BLaER1 treated with 17β-estradiol and CSF1 and Interleukin-3, amounts not matched to agents 10 nM and 100 nM (cell line): ENCODE measurements at regions not wholly inside any gene's neighbourhood (a gene's known extent, or its start where the extent isn't known, plus 50 kb on each side); places are given as distances from the start of the nearest gene placed in this dataset.
A peak's percentile ranks its signal among the peaks of the same experiment; 100 is the strongest.

ENCODE experiments used
- H3K27ac ChIP-seq, 11 experiments: shearing (Covaris generic); formaldehyde crosslinking; 2 replicates each; pipeline ENCODE4 v1.8.1; 2022
- H3K27me3 ChIP-seq, 11 experiments: shearing (Covaris generic); formaldehyde crosslinking; 2 replicates each; pipeline ENCODE4 v1.8.1; 2022
- H3K36me3 ChIP-seq, 11 experiments: shearing (Covaris generic); formaldehyde crosslinking; 2 replicates each; pipeline ENCODE4 v1.8.1; 2022
- H3K4me1 ChIP-seq, 10 experiments: shearing (Covaris generic); formaldehyde crosslinking; 2 replicates each; pipeline ENCODE4 v1.8.1; 2022
- H3K4me2 ChIP-seq, 11 experiments: shearing (Covaris generic); formaldehyde crosslinking; 2 replicates each; pipeline ENCODE4 v1.8.1; 2022
- H3K4me3 ChIP-seq, 10 experiments: shearing (Covaris generic); formaldehyde crosslinking; 2 replicates each; pipeline ENCODE4 v1.8.1; 2022
- H3K9ac ChIP-seq, 11 experiments: shearing (Covaris generic); formaldehyde crosslinking; 2 replicates each; pipeline ENCODE4 v1.8.1; 2022
- H3K9me3 ChIP-seq, 11 experiments: shearing (Covaris generic); formaldehyde crosslinking; replicated peaks in 1 of 11; 2 replicates each; pipeline ENCODE4 v1.8.1; 2022
- H4K20me1 ChIP-seq, 11 experiments: shearing (Covaris generic); formaldehyde crosslinking; 2 replicates each; pipeline ENCODE4 v1.8.1; 2022
- Cebpa-rat ChIP-seq, 11 experiments: shearing (Covaris generic); IDR thresholded peaks; 2 replicates each; pipeline ENCODE4 v1.8.1; 2022

DNA sequence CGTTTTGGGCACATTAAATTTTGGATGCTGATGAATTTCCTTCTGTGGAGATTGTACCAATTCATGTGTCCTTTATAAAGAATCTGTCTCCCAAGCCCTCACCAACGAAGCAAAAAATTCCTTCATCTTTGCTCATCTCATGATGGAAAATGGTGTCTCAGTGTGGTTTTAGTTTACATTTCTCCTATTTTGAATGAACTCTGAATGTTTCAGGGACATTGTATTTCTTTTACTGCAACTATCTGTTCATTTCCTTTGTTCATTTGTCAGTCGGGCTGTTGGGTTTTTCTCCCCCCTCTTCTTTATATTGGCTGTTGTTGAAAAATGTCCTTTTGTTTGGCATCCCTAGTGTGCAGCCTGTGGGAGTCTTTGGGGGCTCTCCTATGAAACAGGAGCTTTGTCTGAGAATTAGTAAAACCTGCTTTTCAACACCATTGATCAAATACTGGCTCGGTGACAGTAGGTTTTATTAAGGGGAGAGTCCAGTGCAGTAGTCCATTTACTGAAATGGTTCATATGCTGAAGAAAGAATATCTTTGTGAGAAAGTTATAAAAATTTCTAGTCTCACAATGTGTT is 91.3 kb upstream of the C1QTNF9B start:
- Histone ChIP-seq H3K9ac (no peak overlapping the region), H3K4me1 (peaks cover 0 to 3% (median 0%) of the 10 kb centered on the region in 10 experiments; a peak in 1 of 20 replicates), H3K27ac (no peak overlapping the region), H3K9me3 (no peaks in the 10 kb centered on the region), H4K20me1 (no peaks in the 10 kb centered on the region), H3K27me3 (no peaks in the 10 kb centered on the region), H3K4me3 (no peak overlapping the region), H3K4me2 (no peak overlapping the region), H3K36me3 (no peaks in the 10 kb centered on the region)
- no peak for TF ChIP-seq Cebpa-rat (IDR thresholded peaks at IDR 0.05)

DNA sequence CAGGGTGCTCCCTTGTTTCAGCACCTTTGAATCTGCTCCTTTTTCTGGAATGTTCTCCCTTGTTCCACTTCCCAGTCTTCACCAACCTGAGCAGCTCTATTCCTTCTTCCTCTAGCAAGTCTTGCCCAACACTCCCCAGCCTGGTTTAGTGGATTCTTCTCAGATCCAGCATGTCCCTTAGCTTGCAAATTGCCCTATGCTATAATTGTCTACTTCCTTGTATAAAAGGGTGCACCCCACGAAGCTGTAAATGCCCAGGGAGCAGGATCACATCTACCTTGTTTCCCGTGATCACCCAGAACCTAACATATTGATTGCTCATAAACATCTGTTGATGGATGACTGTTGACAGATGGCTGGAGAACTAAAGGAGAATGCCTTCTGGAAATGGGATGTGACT is 93.2 kb upstream of the C1QTNF9B start:
- Histone ChIP-seq H3K27me3 (no peaks in the 10 kb centered on the region), H4K20me1 (no peaks in the 10 kb centered on the region), H3K9ac (no peak overlapping the region), H3K4me2 (no peak overlapping the region), H3K36me3 (no peaks in the 10 kb centered on the region), H3K4me3 (no peak overlapping the region), H3K4me1 (peaks cover 0 to 7% (median 0%) of the 10 kb centered on the region in 10 experiments; a peak in 1 of 20 replicates), H3K9me3 (no peaks in the 10 kb centered on the region), H3K27ac (no peak overlapping the region)
- TF ChIP-seq Cebpa-rat (IDR thresholded peaks at IDR 0.05) = no peak

DNA sequence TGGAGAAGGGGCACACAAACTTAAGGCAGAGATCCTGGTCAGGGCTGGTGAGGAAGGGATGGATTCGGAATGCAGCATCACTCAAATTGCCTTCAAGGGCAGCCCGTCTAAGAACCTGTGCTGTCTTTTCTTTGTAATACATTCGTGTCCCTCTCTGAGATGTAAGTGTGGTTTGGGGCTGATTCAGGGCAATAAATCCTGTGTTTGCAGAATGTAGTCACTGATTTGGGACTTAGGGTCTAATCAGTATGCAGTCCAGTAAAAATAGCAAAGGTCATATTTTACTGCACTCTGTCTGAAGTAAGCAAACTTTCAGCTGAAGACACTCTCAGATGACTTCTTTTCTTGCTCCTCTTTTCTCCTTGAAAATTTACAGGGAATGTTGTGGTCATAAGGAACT is 93.8 kb upstream of the C1QTNF9B start:
- no peak overlapping the region for H3K4me3 ChIP-seq
- TF ChIP-seq Cebpa-rat (IDR thresholded peaks at IDR 0.05) = no peak
- H3K9ac ChIP-seq = no peak overlapping the region
- no peaks in the 10 kb centered on the region for H4K20me1 ChIP-seq
- 0 out of 22 replicates have a peak, but pooled peaks cover 0 to 5% (median 0%) of the 10 kb centered on the region in 11 experiments for H3K9me3 ChIP-seq
- no peak overlapping the region for H3K27ac ChIP-seq
- H3K27me3 ChIP-seq = no peaks in the 10 kb centered on the region
- H3K4me1 ChIP-seq = peaks cover 0 to 9% (median 0%) of the 10 kb centered on the region in 10 experiments; a peak in 1 of 20 replicates
- H3K4me2 ChIP-seq = no peak overlapping the region
- H3K36me3 ChIP-seq = no peaks in the 10 kb centered on the region

DNA sequence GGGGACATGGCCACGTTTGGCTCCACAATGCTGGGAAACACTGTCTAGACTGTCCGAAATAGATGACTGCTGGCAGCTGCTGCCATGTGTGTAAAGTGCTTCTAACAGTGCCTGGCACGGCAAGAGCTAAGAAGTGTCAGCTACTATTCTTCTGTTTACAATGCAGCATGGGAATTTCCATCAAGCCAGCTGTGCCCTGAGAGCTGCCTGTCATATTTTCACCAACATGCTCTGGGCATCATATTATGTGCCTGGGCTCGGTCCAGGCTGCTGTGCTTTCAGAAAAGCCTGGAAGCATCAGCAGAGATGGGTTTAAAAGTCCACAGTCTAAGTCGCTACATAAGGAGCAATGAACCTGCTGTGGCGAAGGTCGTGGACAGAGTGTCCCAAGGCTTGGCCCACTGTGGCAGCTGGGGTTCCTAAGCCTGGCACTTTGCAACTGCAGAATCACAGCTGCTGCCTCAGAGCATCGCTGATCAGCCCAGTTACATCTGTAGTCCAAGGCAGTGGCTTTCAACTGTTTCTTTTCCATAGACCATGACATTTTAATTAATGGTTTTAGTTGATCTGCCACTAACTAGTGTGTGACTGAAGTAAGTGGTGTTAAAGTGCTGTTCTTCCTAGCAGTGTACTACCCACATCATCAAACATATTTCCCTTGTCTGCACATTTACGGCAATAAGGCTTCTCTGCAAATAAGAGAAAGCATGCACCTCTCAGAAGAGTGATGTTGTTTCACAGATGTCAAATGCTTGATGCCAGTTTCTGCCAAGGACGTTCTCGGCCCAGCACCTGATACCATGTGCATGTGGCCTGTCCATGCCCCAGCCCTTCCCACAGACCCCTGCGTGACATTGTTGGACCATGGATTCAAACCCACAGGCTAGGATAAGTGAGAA is 95.7 kb upstream of the C1QTNF9B start:
- peaks cover 0 to 13% (median 0%) of the 10 kb centered on the region in 11 experiments; a peak in 2 of 22 replicates for H3K9me3 ChIP-seq
- no peak overlapping the region for H3K4me2 ChIP-seq
- H3K27ac ChIP-seq = no peak overlapping the region
- no peak for TF ChIP-seq Cebpa-rat (IDR thresholded peaks at IDR 0.05)
- H3K4me1 ChIP-seq = peaks cover 0 to 13% (median 0%) of the 10 kb centered on the region in 10 experiments; a peak in 1 of 20 replicates
- H3K27me3 ChIP-seq = no peaks in the 10 kb centered on the region
- no peaks in the 10 kb centered on the region for H3K36me3 ChIP-seq
- no peak overlapping the region for H3K9ac ChIP-seq
- H3K4me3 ChIP-seq = no peak overlapping the region
- no peaks in the 10 kb centered on the region for H4K20me1 ChIP-seq

DNA sequence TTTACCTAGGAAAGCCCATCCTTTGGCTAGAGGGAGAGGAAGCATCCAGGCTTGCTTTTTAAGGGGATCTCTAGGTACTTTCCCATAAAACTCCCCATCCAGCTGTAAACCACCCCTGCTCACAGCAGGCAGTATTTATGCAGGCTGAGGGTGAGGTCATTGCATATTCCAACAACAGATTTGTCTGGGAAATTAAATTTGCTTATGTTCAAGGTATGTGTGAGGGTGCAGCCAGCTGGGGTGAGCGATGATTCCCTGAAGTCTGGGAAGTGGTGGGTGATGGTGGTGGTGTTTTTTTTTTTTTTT is 96.3 kb upstream of the C1QTNF9B start:
- H3K9ac ChIP-seq = no peak overlapping the region
- no peaks in the 10 kb centered on the region for H4K20me1 ChIP-seq
- H3K36me3 ChIP-seq = no peaks in the 10 kb centered on the region
- H3K4me3 ChIP-seq = no peak overlapping the region
- H3K4me1 ChIP-seq = peaks cover 0 to 13% (median 0%) of the 10 kb centered on the region in 10 experiments; a peak in 1 of 20 replicates
- H3K9me3 ChIP-seq = peaks cover 0 to 13% (median 0%) of the 10 kb centered on the region in 11 experiments; a peak in 2 of 22 replicates
- no peak overlapping the region for H3K4me2 ChIP-seq
- no peak for TF ChIP-seq Cebpa-rat (IDR thresholded peaks at IDR 0.05)
- no peaks in the 10 kb centered on the region for H3K27me3 ChIP-seq
- H3K27ac ChIP-seq = no peak overlapping the region

DNA sequence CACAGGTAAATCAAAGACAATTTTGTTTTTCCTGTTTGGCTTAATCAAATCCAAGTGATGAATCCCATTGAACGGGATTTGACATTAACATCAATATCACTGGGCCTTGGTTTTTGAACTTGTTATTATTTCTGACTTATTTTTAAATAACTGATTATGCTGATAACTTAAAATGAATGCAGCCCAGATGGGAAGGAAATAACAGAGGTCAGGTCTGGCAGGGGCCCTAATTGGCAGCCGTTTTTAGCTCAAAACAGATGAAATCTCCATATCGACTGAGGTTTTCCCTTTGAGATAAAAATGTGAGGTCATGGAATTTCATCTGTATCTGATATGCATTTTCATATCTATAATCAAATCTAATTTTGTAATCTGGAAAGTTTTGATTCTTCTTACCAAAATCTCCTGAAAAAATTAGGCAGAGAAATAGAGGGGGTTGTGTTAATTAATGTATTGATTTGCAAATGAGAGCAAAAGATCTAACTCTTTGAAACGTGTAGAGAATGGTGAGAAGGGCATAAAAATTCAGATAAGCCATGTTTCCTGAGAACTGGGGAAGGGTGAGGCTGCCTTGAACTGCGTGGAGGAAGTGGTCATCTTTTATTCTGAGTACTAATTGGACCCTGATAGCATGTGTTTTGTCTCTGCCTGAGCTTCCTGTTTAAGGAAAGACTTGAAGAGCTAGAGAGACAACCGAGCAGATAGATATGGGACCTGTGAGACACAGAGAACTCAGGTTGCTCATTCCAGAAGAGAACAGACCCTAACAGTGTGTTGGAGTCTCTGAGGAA is 98.2 kb upstream of the C1QTNF9B start:
- Histone ChIP-seq H3K4me2 (peak overlapping the region in 2 of 11 experiments; percentile 9 to 32; a peak in 2 of 22 replicates), H3K4me3 (no peak overlapping the region), H3K27ac (no peak overlapping the region), H3K27me3 (no peaks in the 10 kb centered on the region), H3K9me3 (peaks cover 0 to 13% (median 0%) of the 10 kb centered on the region in 11 experiments; a peak in 2 of 22 replicates), H3K9ac (no peak overlapping the region), H3K36me3 (no peaks in the 10 kb centered on the region), H3K4me1 (peaks cover 0 to 13% (median 0%) of the 10 kb centered on the region in 10 experiments; a peak in 1 of 20 replicates), H4K20me1 (no peaks in the 10 kb centered on the region)
- no peak for TF ChIP-seq Cebpa-rat (IDR thresholded peaks at IDR 0.05)

DNA sequence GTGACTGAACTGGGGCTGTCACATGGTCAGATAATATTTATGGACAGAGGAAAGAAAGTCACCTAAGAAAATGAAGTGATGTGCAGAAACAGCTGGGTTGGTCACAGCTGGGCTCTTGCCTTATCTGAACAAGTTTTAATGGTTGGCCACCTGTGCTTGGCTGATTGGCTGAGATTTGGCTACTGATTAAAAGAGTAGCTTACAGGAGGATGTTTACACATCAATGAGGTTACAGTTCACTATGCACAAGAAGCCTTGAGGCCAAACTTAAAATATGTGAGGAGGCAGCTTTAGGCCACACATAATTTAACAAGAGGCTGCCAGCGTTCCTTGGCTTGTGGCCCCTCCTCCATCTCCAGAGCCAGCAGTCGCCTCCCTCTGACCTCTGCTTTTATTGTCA is 99.2 kb upstream of the C1QTNF9B start:
- Histone ChIP-seq H3K4me2 (no peak overlapping the region), H3K27ac (no peak overlapping the region), H4K20me1 (no peaks in the 10 kb centered on the region), H3K4me1 (peaks cover 0 to 13% (median 0%) of the 10 kb centered on the region in 10 experiments; a peak in 1 of 20 replicates), H3K9me3 (peaks cover 0 to 13% (median 0%) of the 10 kb centered on the region in 11 experiments; a peak in 2 of 22 replicates), H3K4me3 (no peak overlapping the region), H3K36me3 (no peaks in the 10 kb centered on the region), H3K27me3 (no peaks in the 10 kb centered on the region), H3K9ac (no peak overlapping the region)
- no peak for TF ChIP-seq Cebpa-rat (IDR thresholded peaks at IDR 0.05)

DNA sequence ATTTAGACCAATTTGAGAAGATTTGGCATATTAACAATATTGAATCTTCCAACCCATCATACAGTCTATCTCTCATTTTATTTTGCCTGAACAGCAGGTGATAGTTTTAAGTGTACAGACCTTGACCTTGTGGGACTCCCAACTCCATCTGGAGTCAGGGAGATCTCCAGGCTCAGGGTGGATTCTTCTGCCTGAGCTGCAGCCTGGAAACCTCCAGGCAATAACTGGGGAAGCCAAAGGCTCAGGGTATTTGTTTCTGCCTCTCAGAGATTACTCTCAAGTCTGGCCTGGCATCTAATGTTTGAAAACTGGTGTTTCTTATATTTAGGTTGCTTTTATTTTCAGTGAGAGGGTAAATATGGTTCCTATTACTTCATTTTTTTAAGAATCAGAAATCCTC is 102.1 kb upstream of the C1QTNF9B start:
- Histone ChIP-seq H4K20me1 (no peaks in the 10 kb centered on the region), H3K27me3 (no peaks in the 10 kb centered on the region), H3K36me3 (no peaks in the 10 kb centered on the region), H3K4me3 (no peak overlapping the region), H3K27ac (no peak overlapping the region), H3K9ac (no peak overlapping the region), H3K4me1 (peaks cover 0 to 13% (median 0%) of the 10 kb centered on the region in 10 experiments; a peak in 1 of 20 replicates), H3K9me3 (peaks cover 0 to 13% (median 0%) of the 10 kb centered on the region in 11 experiments; a peak in 2 of 22 replicates), H3K4me2 (no peak overlapping the region)
- TF ChIP-seq Cebpa-rat (IDR thresholded peaks at IDR 0.05) = no peak
